WERI-Rb-1 (cell line): ENCODE measurements at regions not wholly inside any gene's neighbourhood (a gene's known extent, or its start where the extent isn't known, plus 50 kb on each side); places are given as distances from the start of the nearest gene placed in this dataset.

ENCODE experiments used
- DNase-seq: peaks from one replicate; pipeline ENCODE4 v3.0.0-alpha.2; 2020
- H3K27ac ChIP-seq: fragments of 250-450 bp; sonication (Bioruptor Pico); 2 replicates; pipeline ENCODE4 v1.5.1; 2020; ENCODE audit warnings: mild to moderate bottlenecking, moderate library complexity
- H3K27me3 ChIP-seq: fragments of 250-450 bp; sonication (Bioruptor Pico); 2 replicates; pipeline ENCODE4 v1.5.1; 2021; ENCODE audit warnings: mild to moderate bottlenecking, low read depth, moderate library complexity; ENCODE audit not compliant: insufficient read depth, severe bottlenecking
- H3K36me3 ChIP-seq: fragments of 250-450 bp; sonication (Bioruptor Pico); 2 replicates; pipeline ENCODE4 v1.5.1; 2020; ENCODE audit warnings: mild to moderate bottlenecking, moderate library complexity
- H3K4me3 ChIP-seq: 2 replicates; pipeline ENCODE4 v1.5.1; 2011; ENCODE audit warnings: low read depth, mild to moderate bottlenecking, control low read depth, low read length
- H3K9me3 ChIP-seq: fragments of 250-450 bp; sonication (Bioruptor Pico); 2 replicates; pipeline ENCODE4 v1.5.1; 2021; ENCODE audit warnings: mild to moderate bottlenecking, moderate library complexity; ENCODE audit not compliant: severe bottlenecking
- CTCF ChIP-seq: IDR thresholded peaks from 2 replicates; pipeline ENCODE4 v1.5.1; 2011; ENCODE audit warnings: low read depth, mild to moderate bottlenecking, control low read depth, inconsistent platforms, low read length

GRCh38 chr20:39152126-39152525, 190.0 kb downstream of the DHX35 start:
- no peak overlapping the region for H3K27ac ChIP-seq
- no peak for DNase-seq
- H3K9me3 ChIP-seq = no peaks in the 10 kb centered on the region
- H3K4me3 ChIP-seq = no peak overlapping the region
- TF ChIP-seq CTCF = no peak
- peaks cover 76% of the 10 kb centered on the region for H3K27me3 ChIP-seq
- no peaks in the 10 kb centered on the region for H3K36me3 ChIP-seq

- Histone ChIP-seq H3K9me3 (no peaks in the 10 kb centered on the region), H3K36me3 (no peaks in the 10 kb centered on the region), H3K27ac (no peak overlapping the region), H3K27me3 (peaks cover 71% of the 10 kb centered on the region), H3K4me3 (no peak overlapping the region)
- DNase-seq = no peak
- TF ChIP-seq CTCF = no peak
Measured at GRCh38 chr20:39150501-39150900, 188.4 kb downstream of the DHX35 start.

- no peak for TF ChIP-seq CTCF
- Histone ChIP-seq H3K9me3 (no peaks in the 10 kb centered on the region), H3K4me3 (no peak overlapping the region), H3K27ac (no peak overlapping the region), H3K27me3 (peaks cover 57% of the 10 kb centered on the region), H3K36me3 (no peaks in the 10 kb centered on the region)
- no peak for DNase-seq
Measured at GRCh38 chr20:39146394-39146793, 184.2 kb downstream of the DHX35 start.

GRCh38 chr20:39145921-39146320, 183.8 kb downstream of the DHX35 start:
- no peaks in the 10 kb centered on the region for H3K9me3 ChIP-seq

GRCh38 chr20:39144757-39145156, 182.6 kb downstream of the DHX35 start:
- no peak for DNase-seq
- Histone ChIP-seq H3K36me3 (no peaks in the 10 kb centered on the region), H3K4me3 (no peak overlapping the region), H3K27ac (no peak overlapping the region), H3K27me3 (peaks cover 52% of the 10 kb centered on the region), H3K9me3 (no peaks in the 10 kb centered on the region)
- no peak for TF ChIP-seq CTCF

More at GRCh38 chr20:39145921-39146320, 183.8 kb downstream of the DHX35 start:
- Histone ChIP-seq H3K27me3 (peaks cover 53% of the 10 kb centered on the region), H3K36me3 (no peaks in the 10 kb centered on the region), H3K27ac (no peak overlapping the region), H3K4me3 (no peak overlapping the region)
- no peak for DNase-seq
- no peak for TF ChIP-seq CTCF

GRCh38 chr20:39142407-39143096, 180.4 kb downstream of the DHX35 start:
- no peak for TF ChIP-seq CTCF
- H3K27ac ChIP-seq = no peak overlapping the region
- DNase-seq = no peak
- no peak overlapping the region for H3K4me3 ChIP-seq
- no peaks in the 10 kb centered on the region for H3K36me3 ChIP-seq
- peaks cover 49% of the 10 kb centered on the region for H3K27me3 ChIP-seq
- H3K9me3 ChIP-seq = no peaks in the 10 kb centered on the region
